ACC112 (cell line): ENCODE measurements at regions not wholly inside any gene's neighbourhood (a gene's known extent, or its start where the extent isn't known, plus 50 kb on each side); places are given as distances from the start of the nearest gene placed in this dataset.

Experiments
- H2AFZ ChIP-seq: fragments of 200-600 bp; sonication (generic); one replicate; pipeline ENCODE4 v1.6.0; 2017; ENCODE audit warnings: antibody characterized with exemption, low read length; ENCODE audit not compliant: unreplicated experiment
- H3K27ac ChIP-seq: fragments of 200-600 bp; sonication (generic); 2 replicates; pipeline ENCODE4 v1.5.1; 2014; ENCODE audit warnings: low read depth, mild to moderate bottlenecking, antibody characterized with exemption, low read length, moderate library complexity
- H3K27me3 ChIP-seq: fragments of 200-600 bp; sonication (generic); 2 replicates; pipeline ENCODE4 v1.6.1; 2014; ENCODE audit warnings: mild to moderate bottlenecking, antibody characterized with exemption, low read length, moderate library complexity, mixed read lengths; ENCODE audit not compliant: insufficient read depth
- H3K36me3 ChIP-seq: fragments of 200-600 bp; sonication (generic); 2 replicates; pipeline ENCODE4 v1.6.1; 2016; ENCODE audit warnings: mild to moderate bottlenecking, antibody characterized with exemption, low read length, moderate library complexity, mixed read lengths; ENCODE audit not compliant: insufficient read depth
- H3K4me1 ChIP-seq: fragments of 200-600 bp; sonication (generic); one replicate; pipeline ENCODE4 v1.6.1; 2016; ENCODE audit warnings: low read length, mixed read lengths; ENCODE audit not compliant: insufficient read depth, unreplicated experiment, control insufficient read depth
- H3K4me3 ChIP-seq: fragments of 200-600 bp; sonication (generic); 2 replicates; pipeline ENCODE4 v1.5.1; 2014; ENCODE audit warnings: mild to moderate bottlenecking, low read depth, low read length
- H3K79me2 ChIP-seq: fragments of 200-600 bp; sonication (generic); one replicate; pipeline ENCODE4 v1.6.0; 2016; ENCODE audit warnings: low read length; ENCODE audit not compliant: control insufficient read depth, unreplicated experiment, insufficient read depth

DNA sequence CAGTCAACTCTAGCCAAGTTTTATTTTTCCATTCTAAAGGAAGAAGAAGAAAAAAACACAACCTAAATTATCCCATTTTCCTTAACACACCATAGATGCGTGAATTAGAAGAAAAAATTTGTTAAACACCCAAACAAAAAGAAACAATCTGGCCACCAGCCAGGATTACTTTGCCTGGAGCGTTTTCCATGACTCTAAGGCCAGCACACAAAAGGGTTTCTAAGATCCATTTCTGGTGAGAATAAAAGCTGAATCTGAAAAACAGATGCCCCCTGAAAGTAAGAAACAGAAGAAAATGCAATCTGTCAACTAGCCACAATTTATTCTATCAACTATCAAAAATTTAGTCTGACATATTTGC is 267.2 kb upstream of the SULF2 start:
- Histone ChIP-seq H3K27me3 (no peaks in the 10 kb centered on the region), H3K4me1 (no peaks in the 10 kb centered on the region), H3K36me3 (no peaks in the 10 kb centered on the region), H2AFZ (no peak overlapping the region), H3K79me2 (no peaks in the 10 kb centered on the region), H3K27ac (no peak overlapping the region), H3K4me3 (no peak overlapping the region)

DNA sequence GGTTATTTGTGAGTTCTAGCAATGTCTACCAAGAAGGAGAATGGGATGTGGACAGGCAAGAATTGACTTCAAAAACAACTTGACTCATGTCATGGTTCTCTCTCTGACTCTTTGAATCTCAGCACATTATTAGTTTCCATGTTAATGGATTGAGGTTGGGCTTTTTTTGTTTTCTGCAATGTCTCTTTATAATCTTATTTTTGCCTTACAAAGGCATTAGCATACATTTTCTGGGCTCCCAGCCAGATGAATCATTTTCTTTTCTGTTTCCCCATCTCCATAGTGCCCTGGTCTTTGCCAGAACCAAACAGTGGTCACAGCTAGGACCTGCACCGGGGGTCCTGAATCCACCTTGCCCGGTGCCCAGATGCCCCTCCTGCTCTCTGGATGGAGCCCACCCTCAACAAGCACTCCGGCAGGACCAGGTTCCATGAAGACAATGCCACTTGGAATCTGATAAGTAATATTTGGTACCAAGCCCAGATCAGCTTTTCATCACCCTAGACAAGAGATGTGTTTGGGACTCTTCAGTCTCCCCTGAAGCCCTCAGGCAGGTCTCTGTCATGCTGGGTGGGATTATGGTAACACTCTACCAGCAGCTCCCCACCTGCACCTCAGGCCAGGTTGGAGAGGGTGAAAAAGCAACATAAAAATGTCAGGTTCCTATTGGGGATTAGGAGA is 266.7 kb upstream of the SULF2 start:
- no peaks in the 10 kb centered on the region for H3K27me3 ChIP-seq
- no peak overlapping the region for H3K4me3 ChIP-seq
- no peaks in the 10 kb centered on the region for H3K36me3 ChIP-seq
- no peaks in the 10 kb centered on the region for H3K79me2 ChIP-seq
- H3K27ac ChIP-seq = peak overlapping the region; percentile 54
- no peak overlapping the region for H2AFZ ChIP-seq
- no peaks in the 10 kb centered on the region for H3K4me1 ChIP-seq

DNA sequence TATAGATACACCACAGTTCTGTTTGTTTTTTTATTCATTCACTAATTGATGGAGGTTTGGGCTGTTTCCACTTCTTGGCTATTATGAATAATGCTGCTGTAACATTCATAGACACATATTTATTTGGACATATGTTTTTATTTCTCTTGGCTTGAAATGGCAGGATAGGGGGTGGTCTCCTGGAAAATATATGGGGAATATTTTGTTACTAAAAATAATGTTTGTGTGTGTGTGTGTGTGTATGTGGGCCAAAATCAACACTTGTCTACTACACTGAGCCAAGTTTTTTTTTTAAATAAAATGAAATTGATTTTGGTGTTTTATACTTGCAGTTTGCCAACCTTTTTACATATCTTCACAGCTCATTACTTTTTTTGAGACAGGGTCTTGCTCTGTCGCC is 264.4 kb upstream of the SULF2 start:
- Histone ChIP-seq H3K4me3 (no peak overlapping the region), H2AFZ (no peak overlapping the region), H3K4me1 (no peaks in the 10 kb centered on the region), H3K27me3 (no peaks in the 10 kb centered on the region), H3K79me2 (no peaks in the 10 kb centered on the region), H3K27ac (no peak overlapping the region), H3K36me3 (no peaks in the 10 kb centered on the region)

DNA sequence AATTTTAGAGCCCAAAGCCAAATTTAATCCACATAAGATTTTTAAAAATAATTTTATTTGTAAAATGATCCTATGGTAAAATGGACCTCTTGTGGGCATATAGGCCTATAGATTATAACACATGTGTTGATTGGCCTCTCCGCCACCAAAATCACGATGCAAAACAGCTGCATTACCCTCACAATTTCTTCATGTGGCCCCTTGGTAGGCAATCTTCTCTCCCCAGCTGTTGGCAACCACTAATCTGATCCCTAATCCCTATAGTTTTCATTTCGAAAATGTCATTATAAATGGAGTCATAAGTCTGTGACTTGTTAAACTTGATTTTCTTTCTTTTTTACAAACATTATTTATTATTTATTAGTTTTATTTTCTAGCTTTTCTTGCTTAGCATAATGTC is 263.9 kb upstream of the SULF2 start:
- H3K36me3 ChIP-seq = no peaks in the 10 kb centered on the region
- no peak overlapping the region for H2AFZ ChIP-seq
- no peaks in the 10 kb centered on the region for H3K79me2 ChIP-seq
- no peak overlapping the region for H3K27ac ChIP-seq
- no peaks in the 10 kb centered on the region for H3K4me1 ChIP-seq
- no peak overlapping the region for H3K4me3 ChIP-seq
- H3K27me3 ChIP-seq = no peaks in the 10 kb centered on the region

DNA sequence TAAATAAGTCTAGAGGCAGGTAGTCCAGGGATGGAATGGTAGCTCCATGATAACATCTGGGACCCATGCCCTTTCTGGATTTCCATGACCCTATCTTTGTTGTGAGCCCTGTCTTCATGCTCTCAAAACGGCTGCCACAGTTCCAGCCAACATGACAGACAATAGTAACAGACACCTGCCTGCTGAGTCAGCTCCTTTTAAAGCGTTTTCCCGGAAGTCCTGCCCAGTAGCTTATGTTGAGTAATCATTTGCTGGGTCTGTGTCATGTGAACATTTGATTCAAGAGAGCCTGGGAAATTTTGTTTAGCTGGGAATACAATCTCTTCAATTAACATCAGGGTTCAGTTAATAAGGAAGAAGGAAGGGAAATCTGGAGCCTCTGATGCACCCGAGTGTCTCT is 262.2 kb upstream of the SULF2 start:
- H3K27me3 ChIP-seq = no peaks in the 10 kb centered on the region
- no peaks in the 10 kb centered on the region for H3K4me1 ChIP-seq
- no peak overlapping the region for H2AFZ ChIP-seq
- H3K36me3 ChIP-seq = no peaks in the 10 kb centered on the region
- no peak overlapping the region for H3K27ac ChIP-seq
- H3K79me2 ChIP-seq = no peaks in the 10 kb centered on the region
- no peak overlapping the region for H3K4me3 ChIP-seq

DNA sequence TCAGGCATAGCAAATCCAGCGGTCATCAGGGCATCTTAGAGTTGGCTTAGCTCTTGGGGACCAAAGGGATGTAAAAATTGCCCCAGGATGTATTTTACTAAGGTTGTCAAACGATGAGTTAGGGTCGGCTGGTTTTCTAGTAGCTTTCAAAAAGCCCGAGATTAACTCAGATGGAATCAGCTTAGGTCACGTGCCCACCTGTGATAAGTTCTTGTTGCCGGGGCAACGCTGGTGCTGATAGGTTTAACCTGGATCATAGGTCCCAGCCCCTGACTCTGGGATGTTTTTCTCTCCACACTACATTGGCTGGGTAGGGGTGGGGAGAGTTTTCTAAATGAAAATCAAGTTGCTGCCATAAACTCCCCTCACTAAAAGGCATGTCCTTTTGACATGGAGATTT is 257.3 kb upstream of the SULF2 start:
- no peaks in the 10 kb centered on the region for H3K4me1 ChIP-seq
- H3K4me3 ChIP-seq = no peak overlapping the region
- H3K27ac ChIP-seq = no peak overlapping the region
- H3K36me3 ChIP-seq = no peaks in the 10 kb centered on the region
- H3K79me2 ChIP-seq = no peaks in the 10 kb centered on the region
- no peak overlapping the region for H2AFZ ChIP-seq
- no peaks in the 10 kb centered on the region for H3K27me3 ChIP-seq

DNA sequence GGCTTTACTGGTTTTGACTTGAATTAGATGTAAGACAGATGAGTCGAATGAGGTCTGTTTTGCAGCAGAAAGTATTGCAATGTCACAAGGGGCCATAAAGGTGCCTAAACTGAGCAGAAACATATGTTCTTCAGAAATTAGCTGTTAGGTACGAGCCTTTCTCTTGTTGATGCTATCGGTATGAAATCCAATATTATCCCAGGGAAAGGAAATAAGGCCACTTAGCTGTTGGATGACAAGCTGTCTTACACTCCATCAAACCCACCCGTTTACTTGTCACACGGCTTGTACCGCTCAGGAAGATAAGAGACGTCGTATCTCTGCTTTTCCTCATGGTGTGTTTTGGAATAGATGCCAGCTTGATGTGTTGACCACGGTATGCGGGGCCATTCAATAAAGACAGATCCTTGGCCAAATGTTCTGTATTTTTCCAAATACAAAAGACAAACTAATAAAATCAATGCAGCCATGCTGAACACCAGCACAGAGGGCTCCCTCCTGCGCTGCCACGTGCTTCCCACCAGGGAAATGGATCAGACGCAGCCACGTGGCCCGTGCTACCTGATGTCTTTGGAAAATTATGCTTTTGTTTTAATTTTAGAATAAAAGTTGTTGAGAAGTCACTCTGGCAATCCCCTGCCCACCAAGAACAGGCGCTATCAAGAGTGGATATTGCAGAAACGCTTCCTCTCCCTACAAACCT is 255.9 kb upstream of the SULF2 start:
- no peak overlapping the region for H3K27ac ChIP-seq
- H3K4me1 ChIP-seq = no peaks in the 10 kb centered on the region
- no peak overlapping the region for H2AFZ ChIP-seq
- no peaks in the 10 kb centered on the region for H3K36me3 ChIP-seq
- no peak overlapping the region for H3K4me3 ChIP-seq
- no peaks in the 10 kb centered on the region for H3K27me3 ChIP-seq
- no peaks in the 10 kb centered on the region for H3K79me2 ChIP-seq

DNA sequence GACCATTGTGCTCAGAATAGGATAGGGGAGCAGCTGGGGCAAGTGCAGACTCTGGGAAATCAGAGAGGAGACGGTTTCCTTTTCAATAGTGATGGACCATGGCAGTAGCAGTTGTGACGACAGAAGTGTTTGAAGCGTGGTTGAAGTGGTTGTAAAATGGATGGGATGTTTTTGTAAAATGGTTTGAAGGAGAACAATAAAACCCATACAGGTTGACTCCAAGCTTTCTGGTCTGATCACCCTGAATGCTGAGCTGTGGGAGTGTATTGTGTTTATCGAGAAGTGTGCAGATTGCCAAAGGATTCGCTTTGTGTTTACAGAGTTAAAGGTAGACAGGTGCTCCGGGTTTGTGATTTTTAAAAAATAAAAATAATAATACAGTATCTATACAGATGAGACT is 255.2 kb upstream of the SULF2 start:
- Histone ChIP-seq H3K36me3 (no peaks in the 10 kb centered on the region), H3K27ac (no peak overlapping the region), H3K27me3 (no peaks in the 10 kb centered on the region), H3K4me1 (no peaks in the 10 kb centered on the region), H3K79me2 (no peaks in the 10 kb centered on the region), H2AFZ (no peak overlapping the region), H3K4me3 (no peak overlapping the region)

DNA sequence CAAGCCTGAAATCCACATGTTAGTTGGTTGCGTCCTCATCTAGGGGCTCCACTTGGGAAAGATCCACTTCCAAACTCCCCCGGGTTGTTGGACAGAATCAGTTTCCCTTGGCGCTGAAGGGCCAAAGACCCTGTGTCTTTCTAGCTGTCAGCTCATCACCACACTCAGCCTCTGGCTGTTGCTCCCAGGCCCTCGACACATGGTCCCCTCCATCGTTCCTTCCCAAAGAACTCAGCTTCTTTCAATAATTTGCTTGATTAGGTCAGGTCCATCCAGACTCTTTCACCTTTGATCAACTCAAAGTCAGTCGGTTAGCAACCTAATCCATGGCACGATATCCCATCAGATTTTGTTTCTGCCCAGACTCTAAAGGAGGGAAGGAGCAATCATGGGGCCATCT is 254.8 kb upstream of the SULF2 start:
- H3K79me2 ChIP-seq = no peaks in the 10 kb centered on the region
- no peaks in the 10 kb centered on the region for H3K4me1 ChIP-seq
- H3K4me3 ChIP-seq = no peak overlapping the region
- H3K27me3 ChIP-seq = no peaks in the 10 kb centered on the region
- H3K27ac ChIP-seq = no peak overlapping the region
- H2AFZ ChIP-seq = no peak overlapping the region
- no peaks in the 10 kb centered on the region for H3K36me3 ChIP-seq

DNA sequence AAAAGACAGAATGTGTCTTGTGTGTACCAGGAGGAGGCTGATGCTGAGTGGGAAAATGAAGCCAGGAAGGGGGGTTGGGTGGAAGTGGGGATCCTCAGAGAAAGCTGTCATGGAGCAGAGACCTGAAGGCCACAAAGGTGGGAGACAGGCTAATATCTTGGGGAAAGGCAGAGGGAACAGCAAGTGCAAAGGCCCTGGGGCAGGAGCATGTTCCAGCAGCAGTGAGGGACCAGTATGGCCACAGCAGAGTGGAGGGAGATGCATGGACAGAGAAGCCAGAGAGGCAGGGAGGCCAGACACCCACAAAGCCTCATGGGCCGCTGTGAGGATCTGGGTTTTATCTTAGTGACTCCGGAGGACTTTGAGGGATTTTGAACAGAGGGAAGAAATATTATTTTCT is 254.2 kb upstream of the SULF2 start:
- H3K27me3 ChIP-seq = no peaks in the 10 kb centered on the region
- no peak overlapping the region for H3K4me3 ChIP-seq
- H3K79me2 ChIP-seq = no peaks in the 10 kb centered on the region
- H3K27ac ChIP-seq = no peak overlapping the region
- H3K36me3 ChIP-seq = no peaks in the 10 kb centered on the region
- H2AFZ ChIP-seq = no peak overlapping the region
- H3K4me1 ChIP-seq = no peaks in the 10 kb centered on the region

DNA sequence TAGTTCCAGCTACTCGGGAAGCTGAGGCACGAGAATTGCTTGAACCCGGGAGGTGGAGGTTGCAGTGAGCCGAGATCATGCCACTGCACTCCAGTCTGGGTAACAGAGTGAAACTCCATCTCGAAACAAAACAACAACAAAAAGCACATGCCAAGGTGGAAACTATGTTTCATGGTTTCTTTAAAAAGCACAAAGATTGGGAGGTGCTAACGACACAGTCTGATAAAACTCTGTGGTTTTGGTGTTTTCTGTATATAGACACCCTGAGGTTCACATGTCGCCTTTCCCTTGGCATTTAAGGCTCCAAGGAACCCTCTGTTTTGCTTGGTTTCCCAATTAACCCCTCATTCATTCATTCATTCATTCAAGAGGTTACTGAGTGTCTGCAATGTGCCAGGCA is 253.4 kb upstream of the SULF2 start:
- Histone ChIP-seq H3K27me3 (no peaks in the 10 kb centered on the region), H3K27ac (no peak overlapping the region), H3K4me3 (no peak overlapping the region), H3K4me1 (no peaks in the 10 kb centered on the region), H3K79me2 (no peaks in the 10 kb centered on the region), H2AFZ (no peak overlapping the region), H3K36me3 (no peaks in the 10 kb centered on the region)
